HG02763 (cell line): ENCODE measurements at regions not wholly inside any gene's neighbourhood (a gene's known extent, or its start where the extent isn't known, plus 50 kb on each side); places are given as distances from the start of the nearest gene placed in this dataset.

ENCODE experiments used
- ATAC-seq: cut with Tn5 transposase; IDR thresholded peaks from one replicate; pipeline ENCODE4 v1.9.1; 2021; ENCODE audit warnings: mild to moderate bottlenecking, moderate library complexity; ENCODE audit not compliant: unreplicated experiment

DNA sequence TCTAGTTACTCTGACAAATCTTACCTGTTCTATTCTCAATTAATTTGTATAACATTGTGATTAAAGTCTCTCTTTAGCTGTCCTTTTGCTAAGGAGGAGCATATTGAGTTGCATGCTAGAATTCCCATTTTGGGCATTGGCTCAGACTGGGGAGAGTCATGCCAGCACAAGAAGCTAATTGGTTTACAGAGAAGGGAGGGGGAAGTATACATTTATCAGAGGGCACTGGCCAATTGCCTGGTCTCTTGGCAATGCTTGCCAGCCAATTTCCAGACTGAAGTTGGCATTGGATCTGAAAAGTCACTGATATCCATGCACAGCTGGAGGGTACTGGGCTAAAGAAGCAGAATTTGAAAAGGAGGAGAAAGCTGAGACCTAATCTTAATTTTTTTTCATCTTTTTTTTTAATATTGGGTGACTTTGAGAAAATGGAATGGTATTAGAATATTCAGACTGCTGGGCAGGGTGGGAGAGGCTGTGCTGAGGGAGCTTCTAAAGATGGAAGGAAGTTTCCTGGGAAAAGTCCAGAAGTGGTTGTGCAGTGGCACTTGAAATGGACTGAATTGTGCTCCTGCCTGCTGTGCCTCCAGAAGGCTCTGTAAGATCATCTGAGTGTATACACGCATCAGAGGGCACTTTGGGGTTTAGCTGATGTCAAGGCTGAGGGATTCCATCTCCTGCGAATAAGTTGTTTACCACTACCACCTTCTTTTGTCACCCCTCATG is 365.2 kb upstream of the DPH6 start:
- no peak for ATAC-seq

DNA sequence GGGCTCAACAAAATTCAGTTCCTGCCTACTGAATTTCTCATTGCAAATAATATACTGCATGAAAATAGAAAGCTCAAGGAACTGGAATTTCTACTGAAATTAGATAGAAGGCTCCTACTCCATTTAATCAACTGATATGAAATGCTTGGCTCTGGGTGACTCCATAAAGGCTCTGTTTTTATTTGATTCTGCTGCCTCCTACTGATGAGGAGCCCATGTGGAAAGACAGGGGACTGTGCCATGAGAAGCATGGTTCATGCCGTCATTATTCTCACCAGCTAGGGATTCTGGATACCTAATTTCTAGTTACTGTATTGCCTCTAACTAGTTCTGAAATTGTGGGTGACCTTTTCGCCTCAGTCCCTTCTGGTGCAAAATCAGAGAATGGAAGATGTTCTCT is 366.2 kb upstream of the DPH6 start:
- no peak for ATAC-seq

- ATAC-seq: no peak
These were observed 368.6 kb upstream of the DPH6 start for GRCh38 chr15:35914573-35914972.

- no peak for ATAC-seq
These were observed 375.1 kb upstream of the DPH6 start for GRCh38 chr15:35921046-35921445.

- ATAC-seq: no peak
These were observed 379.5 kb upstream of the DPH6 start for GRCh38 chr15:35925275-35926006.

GRCh38 chr15:35926007-35926380 is 380.0 kb upstream of the DPH6 start:
- ATAC-seq: no peak

- no peak for ATAC-seq
These were observed 382.9 kb upstream of the DPH6 start for GRCh38 chr15:35928847-35929246.

GRCh38 chr15:35929740-35930444 is 383.9 kb upstream of the DPH6 start:
- ATAC-seq: no peak

DNA sequence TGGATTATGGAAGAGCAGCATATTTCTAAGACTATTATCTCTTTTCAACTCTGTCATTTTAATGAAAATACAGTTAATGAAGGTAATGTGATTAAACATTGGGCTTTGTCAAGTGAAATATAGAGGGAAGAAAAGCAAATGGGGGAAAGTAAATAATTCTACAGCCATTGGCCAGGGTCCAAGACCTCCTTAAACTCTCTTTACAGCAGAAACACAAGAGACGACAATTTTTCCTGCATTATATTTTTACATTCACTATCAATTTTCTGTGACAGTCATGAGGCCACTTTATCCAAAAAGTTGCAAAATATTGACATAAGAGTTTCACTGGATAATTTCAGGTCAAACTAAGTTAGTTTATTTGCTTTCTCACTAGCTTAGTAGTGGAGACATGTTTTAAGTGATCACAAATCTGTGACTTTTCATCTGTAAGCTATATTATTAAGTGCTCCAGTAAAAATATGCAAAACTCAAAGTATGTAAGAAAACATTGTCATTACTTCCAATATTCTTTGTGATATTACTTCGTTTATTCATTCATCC is 385.9 kb upstream of the DPH6 start:
- no peak for ATAC-seq

DNA sequence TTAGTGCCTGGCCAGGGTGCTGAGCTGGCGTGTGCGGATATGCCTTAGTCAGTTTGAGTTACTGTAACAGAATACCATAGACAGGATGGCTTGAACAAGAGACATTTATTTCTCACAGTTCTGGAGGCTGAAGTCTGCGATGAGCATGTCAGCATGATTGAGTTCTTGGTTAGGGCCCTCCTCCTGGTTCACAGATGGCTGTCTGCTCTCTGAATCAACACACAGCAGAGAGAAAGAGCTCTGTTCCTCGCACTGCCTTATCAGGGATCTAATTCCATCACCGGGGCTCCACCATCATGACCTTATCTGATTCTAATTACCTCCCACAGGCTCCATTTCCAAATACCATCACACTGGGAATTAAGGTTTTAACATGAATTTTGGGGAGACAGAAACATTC is 386.6 kb upstream of the DPH6 start:
- ATAC-seq: no peak

- no peak for ATAC-seq
These were observed 387.6 kb upstream of the DPH6 start for GRCh38 chr15:35933531-35933930.

DNA sequence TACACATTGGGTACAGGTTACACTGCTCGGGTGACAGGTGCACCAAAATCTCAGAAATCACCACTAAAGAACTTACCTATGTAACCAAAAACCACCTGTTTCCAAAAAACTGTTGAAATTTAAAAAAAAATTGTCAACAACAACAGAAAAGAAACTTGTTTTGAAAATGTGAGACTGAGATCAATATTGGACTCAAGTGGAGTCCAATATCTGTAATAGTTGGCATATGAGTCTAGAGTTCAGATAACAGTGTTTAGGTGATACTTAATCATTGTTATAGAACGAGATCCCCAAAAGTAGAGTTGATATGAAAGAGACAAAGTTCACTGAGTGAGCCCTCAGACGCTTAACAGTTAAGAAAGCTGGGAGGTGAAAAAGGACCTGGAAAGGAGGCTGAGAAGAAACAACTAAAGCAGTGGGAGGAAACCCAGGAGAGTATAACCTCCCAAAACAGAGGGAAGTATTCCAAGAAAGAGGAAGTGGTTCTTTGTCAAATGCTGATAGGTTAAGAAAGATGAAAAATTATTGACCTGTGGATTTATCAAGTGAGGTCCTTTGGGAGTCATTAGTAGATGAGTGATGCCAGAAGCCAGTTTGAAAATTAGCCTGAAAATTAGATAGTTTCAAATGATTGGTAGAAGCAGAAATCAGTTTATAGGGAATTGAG is 388.6 kb upstream of the DPH6 start:
- ATAC-seq: no peak

DNA sequence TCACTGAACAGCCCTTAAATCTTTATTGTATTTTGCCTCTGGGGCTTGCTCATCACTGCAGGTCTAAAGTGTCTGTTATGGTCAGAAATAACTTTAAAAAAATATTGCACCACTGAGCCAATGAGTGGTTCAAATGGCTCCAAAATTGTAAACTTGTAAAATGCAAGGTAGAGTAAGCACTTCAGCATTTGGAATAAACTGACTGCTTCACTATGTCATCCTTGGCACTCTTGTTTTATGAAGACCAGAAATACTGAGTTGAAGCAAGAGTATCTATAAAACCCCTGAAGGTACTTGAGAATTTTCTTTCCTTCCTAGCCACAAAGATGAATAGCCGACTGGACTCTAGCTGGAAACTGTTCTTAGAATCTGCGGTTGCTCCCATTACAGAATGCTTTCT is 390.3 kb upstream of the DPH6 start:
- no peak for ATAC-seq

GRCh38 chr15:35937380-35937779 is 391.4 kb upstream of the DPH6 start:
- ATAC-seq: no peak

GRCh38 chr15:35944945-35945585 is 399.1 kb upstream of the DPH6 start:
- no peak for ATAC-seq

DNA sequence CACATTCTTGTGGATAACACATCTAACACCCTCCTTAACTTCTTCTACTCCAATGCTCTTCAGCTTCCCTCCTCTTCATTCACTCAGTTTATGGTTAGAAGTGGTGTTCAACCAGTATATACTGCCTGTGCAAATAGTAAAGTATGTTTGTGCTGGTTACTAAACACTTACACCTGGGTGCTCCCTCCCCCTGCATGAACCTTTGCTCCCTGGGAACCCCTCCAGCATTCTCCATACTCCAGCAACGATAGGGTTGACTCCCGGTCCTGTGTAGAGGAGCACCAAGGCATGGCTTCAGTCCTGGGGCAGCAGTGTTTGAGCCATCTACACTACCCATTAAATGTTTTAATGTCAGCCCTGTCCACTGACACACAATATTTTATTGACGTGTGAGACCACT is 407.5 kb upstream of the DPH6 start:
- ATAC-seq: no peak

DNA sequence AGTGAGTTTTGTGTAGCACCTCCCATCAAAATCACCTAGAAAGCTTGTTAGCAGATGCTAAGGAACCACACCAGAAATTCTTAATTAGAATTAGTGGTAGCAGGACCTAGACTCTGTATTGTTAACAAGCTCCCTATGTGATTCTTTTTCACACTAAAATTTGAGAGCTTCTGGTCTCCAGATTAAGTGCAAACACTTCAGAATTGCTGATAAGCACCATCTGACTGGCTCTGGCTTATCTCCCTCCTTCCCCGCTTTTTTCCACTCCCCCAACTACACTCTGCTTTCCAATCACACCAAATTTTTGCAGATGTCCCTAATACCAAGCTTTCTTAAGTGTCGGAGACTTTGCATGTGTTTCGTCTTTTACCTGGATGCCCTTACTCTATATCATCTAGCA is 410.1 kb upstream of the DPH6 start:
- ATAC-seq: no peak

GRCh38 chr15:35958021-35958420 is 412.1 kb upstream of the DPH6 start:
- ATAC-seq: no peak

- no peak for ATAC-seq
These were observed 413.0 kb upstream of the DPH6 start for GRCh38 chr15:35958975-35959374.

- ATAC-seq: no peak
These were observed 417.4 kb upstream of the DPH6 start for GRCh38 chr15:35963326-35963725.

DNA sequence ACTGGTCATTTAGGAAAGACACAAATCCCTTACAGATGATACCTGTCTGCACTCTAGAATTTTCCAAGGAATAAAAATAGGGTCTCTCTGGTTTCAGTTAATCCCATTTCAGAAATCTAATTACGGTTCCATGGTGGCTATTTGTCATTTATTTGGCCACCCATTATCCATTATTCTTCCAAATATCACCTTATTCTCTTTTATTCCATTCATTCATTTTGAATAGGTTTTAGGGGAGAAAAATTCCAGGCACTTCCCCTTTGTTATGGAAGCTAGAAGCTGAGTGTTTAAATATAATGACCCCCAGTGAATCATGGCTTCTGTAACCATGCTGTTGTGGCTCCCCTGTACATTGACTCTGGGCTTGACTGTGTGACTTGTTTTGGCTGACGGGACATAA is 420.8 kb upstream of the DPH6 start:
- ATAC-seq: no peak
